ENCODE measurements at regions not wholly inside any gene's neighbourhood (a gene's known extent, or its start where the extent isn't known, plus 50 kb on each side); places are given as distances from the start of the nearest gene placed in this dataset. TPM values are rescaled to one million over a fixed set of nuclear protein-coding genes. Genes with fewer than 3 reads are reported as not detected.

DNA sequence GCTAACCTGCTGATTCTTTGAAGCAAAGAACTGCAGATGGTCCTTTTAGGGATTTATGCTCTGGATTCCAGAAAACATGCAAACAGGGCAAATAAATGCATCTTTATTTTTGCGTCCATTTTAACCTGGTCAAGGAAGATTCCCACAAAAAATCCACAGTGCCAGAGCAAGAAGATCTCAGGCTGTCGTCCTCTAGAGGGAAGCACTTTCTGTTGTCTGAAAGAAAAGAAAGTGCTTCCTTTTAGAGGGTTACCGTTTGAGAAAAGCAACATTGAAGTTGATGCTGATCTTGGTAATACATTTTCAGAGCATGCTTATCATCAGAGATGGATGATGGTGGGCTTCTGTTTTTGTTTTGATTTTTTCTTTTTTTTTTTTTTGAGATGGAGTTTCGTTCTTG, 75.5 kb downstream of the DPRX start:
- no peak overlapping the region for H3K27ac ChIP-seq (ENCODE audit: low read depth, low read length)
- DNase-seq: no peak
- H3K36me3 ChIP-seq (ENCODE audit: control insufficient read depth, insufficient read depth, low read length): no peaks in the 10 kb centered on the region
- H3K27me3 ChIP-seq (ENCODE audit: control insufficient read depth, insufficient read depth, low read length, poor library complexity, severe bottlenecking): no peaks in the 10 kb centered on the region
- 58 to 60% methylated on average over 2 to 3 of the region's 4 CpGs for WGBS, 2 experiments (ENCODE audit: insufficient coverage in 1 of 2, insufficient read length in 1 of 2)
- H3K4me1 ChIP-seq (ENCODE audit: control insufficient read depth, insufficient read depth, low read length): no peaks in the 10 kb centered on the region
- no peaks in the 10 kb centered on the region for H3K9me3 Mint-ChIP-seq
- no peaks in the 10 kb centered on the region for H3K36me3 Mint-ChIP-seq (ENCODE audit: low read depth)
- TF ChIP-seq, protein P1, sequence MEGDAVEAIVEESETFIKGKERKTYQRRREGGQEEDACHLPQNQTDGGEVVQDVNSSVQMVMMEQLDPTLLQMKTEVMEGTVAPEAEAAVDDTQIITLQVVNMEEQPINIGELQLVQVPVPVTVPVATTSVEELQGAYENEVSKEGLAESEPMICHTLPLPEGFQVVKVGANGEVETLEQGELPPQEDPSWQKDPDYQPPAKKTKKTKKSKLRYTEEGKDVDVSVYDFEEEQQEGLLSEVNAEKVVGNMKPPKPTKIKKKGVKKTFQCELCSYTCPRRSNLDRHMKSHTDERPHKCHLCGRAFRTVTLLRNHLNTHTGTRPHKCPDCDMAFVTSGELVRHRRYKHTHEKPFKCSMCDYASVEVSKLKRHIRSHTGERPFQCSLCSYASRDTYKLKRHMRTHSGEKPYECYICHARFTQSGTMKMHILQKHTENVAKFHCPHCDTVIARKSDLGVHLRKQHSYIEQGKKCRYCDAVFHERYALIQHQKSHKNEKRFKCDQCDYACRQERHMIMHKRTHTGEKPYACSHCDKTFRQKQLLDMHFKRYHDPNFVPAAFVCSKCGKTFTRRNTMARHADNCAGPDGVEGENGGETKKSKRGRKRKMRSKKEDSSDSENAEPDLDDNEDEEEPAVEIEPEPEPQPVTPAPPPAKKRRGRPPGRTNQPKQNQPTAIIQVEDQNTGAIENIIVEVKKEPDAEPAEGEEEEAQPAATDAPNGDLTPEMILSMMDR (conservative IDR thresholded peaks at IDR 0.05): peak; percentile 62
- H3K4me3 ChIP-seq (ENCODE audit: low read length): no peak overlapping the region
- H3K27ac Mint-ChIP-seq: no peak overlapping the region
- no peak overlapping the region for H3K9ac ChIP-seq (ENCODE audit: extremely low read depth, low read length, poor library complexity, severe bottlenecking)
- H3K4me3 Mint-ChIP-seq: no peak overlapping the region
- no peaks in the 10 kb centered on the region for H3K9me3 ChIP-seq (ENCODE audit: control insufficient read depth, low read length)
- H3K27me3 Mint-ChIP-seq (ENCODE audit: insufficient read depth): no peaks in the 10 kb centered on the region
- H3K4me1 Mint-ChIP-seq: peaks cover 5% of the 10 kb centered on the region

DNA sequence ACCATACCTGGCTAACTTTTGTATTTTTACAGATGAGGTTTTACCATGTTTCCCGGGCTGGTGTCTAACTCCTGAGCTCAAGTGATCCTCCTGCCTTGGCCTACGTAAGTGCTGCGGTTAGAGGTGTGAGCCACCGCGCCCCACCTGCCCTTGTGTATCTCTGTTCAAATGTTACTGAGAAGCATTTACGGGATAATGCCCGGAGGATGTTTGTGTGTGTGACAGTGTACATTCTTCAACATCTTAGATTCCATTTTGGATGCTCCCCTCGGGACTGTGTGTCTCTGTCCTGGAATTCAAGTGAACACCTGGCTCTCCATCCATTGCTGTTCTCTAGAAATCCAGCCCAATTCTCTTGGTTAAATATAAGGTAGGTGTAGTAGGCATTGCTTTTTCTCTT, 93.7 kb downstream of the NLRP12 start:
- WGBS, 2 experiments (ENCODE audit: insufficient coverage in 1 of 2, insufficient read length in 1 of 2): 93 to 98% methylated on average over 8 of the region's 8 CpGs
- H3K4me3 Mint-ChIP-seq: no peak overlapping the region

More for the DNA sequence above, 93.7 kb downstream of the NLRP12 start:
- no peaks in the 10 kb centered on the region for H3K9me3 Mint-ChIP-seq
- Histone ChIP-seq H3K4me1 (ENCODE audit: control insufficient read depth, insufficient read depth, low read length) (no peaks in the 10 kb centered on the region), H3K36me3 (ENCODE audit: control insufficient read depth, insufficient read depth, low read length) (no peaks in the 10 kb centered on the region), H3K9me3 (ENCODE audit: control insufficient read depth, low read length) (no peaks in the 10 kb centered on the region), H3K27me3 (ENCODE audit: control insufficient read depth, insufficient read depth, low read length, poor library complexity, severe bottlenecking) (no peaks in the 10 kb centered on the region), H3K9ac (ENCODE audit: extremely low read depth, low read length, poor library complexity, severe bottlenecking) (no peak overlapping the region), H3K27ac (ENCODE audit: low read depth, low read length) (no peak overlapping the region), H3K4me3 (ENCODE audit: low read length) (no peak overlapping the region)
- H3K27me3 Mint-ChIP-seq (ENCODE audit: insufficient read depth): no peaks in the 10 kb centered on the region
- DNase-seq: no peak
- peaks cover 9% of the 10 kb centered on the region for H3K4me1 Mint-ChIP-seq
- no peak overlapping the region for H3K27ac Mint-ChIP-seq
- TF ChIP-seq, protein P1 (conservative IDR thresholded peaks at IDR 0.05): no peak
- H3K36me3 Mint-ChIP-seq (ENCODE audit: low read depth): no peaks in the 10 kb centered on the region

Small RNA genes in the stretch of these regions (microRNA-seq; reads per million reads assigned to microRNA genes)
- not detected for gene MIR516B2 (ENCODE audit: borderline microRNAs expressed)
- gene MIR517A (ENCODE audit: borderline microRNAs expressed): not detected
- gene MIR517B (ENCODE audit: borderline microRNAs expressed): not detected
- 37.7 reads per million, percentile 64 among the genes with 10 or more reads in this experiment for gene MIR518B (ENCODE audit: borderline microRNAs expressed)
- gene MIR518C (ENCODE audit: borderline microRNAs expressed): 18.2 reads per million, percentile 55 among the genes with 10 or more reads in this experiment
- 3.1 reads per million, percentile 22 among the genes with 10 or more reads in this experiment for gene MIR518E (ENCODE audit: borderline microRNAs expressed)
- gene MIR518F (ENCODE audit: borderline microRNAs expressed): 23.7 reads per million, percentile 57 among the genes with 10 or more reads in this experiment
- 12.2 reads per million, percentile 49 among the genes with 10 or more reads in this experiment for gene MIR519D (ENCODE audit: borderline microRNAs expressed)
- not detected for gene MIR520B (ENCODE audit: borderline microRNAs expressed)
- gene MIR520C (ENCODE audit: borderline microRNAs expressed): not detected
- gene MIR520D (ENCODE audit: borderline microRNAs expressed): 8.3 reads per million, percentile 43 among the genes with 10 or more reads in this experiment
- gene MIR520G (ENCODE audit: borderline microRNAs expressed): 17.2 reads per million, percentile 52 among the genes with 10 or more reads in this experiment
- gene MIR521-2 (ENCODE audit: borderline microRNAs expressed): not detected
- 9.6 reads per million, percentile 44 among the genes with 10 or more reads in this experiment for gene MIR523 (ENCODE audit: borderline microRNAs expressed)
- gene MIR524 (ENCODE audit: borderline microRNAs expressed): 0.74 reads per million
- gene MIR525 (ENCODE audit: borderline microRNAs expressed): 4.0 reads per million, percentile 27 among the genes with 10 or more reads in this experiment
- 3.1 reads per million, percentile 22 among the genes with 10 or more reads in this experiment for gene MIR526A1 (ENCODE audit: borderline microRNAs expressed)
- not detected for gene MIR526A2 (ENCODE audit: borderline microRNAs expressed)
